Right cardiac atrium (tissue), 5 donors: ENCODE measurements at regions not wholly inside any gene's neighbourhood (a gene's known extent, or its start where the extent isn't known, plus 50 kb on each side); places are given as distances from the start of the nearest gene placed in this dataset.

Experiments
- ATAC-seq, 2 donors: fragments of 200-7000 bp; cut with Tn5 transposase; one replicate each; pipeline versions ENCODE4 v1.8.0 to v1.9.1; 2020; ENCODE audit warnings: moderate library complexity in 2 of 2, mild to moderate bottlenecking in 1 of 2
- DNase-seq, 3 donors: peaks; one replicate each; pipeline ENCODE4 v3.0.0-alpha.2; 2020
- H3K27ac ChIP-seq: one replicate; pipeline ENCODE4 v1.5.1; 2013; ENCODE audit warnings: mild to moderate bottlenecking, low read length, control low read depth, moderate library complexity
- H3K27me3 ChIP-seq: one replicate; pipeline ENCODE4 v1.6.1; 2013; ENCODE audit not compliant: control insufficient read depth, insufficient read depth
- H3K4me1 ChIP-seq: one replicate; pipeline ENCODE4 v1.6.1; 2013; ENCODE audit warnings: low read length; ENCODE audit not compliant: control insufficient read depth, insufficient read depth
- H3K4me3 ChIP-seq: one replicate; pipeline ENCODE4 v1.5.1; 2013; ENCODE audit warnings: low read length, control low read depth
- H3K9me3 ChIP-seq: one replicate; pipeline ENCODE4 v1.6.1; 2013; ENCODE audit warnings: low read length; ENCODE audit not compliant: control insufficient read depth
- WGBS: extraction: QIAGEN DNeasy Blood & Tissue Kit; methylation state at CpG from one replicate; pipeline ENCODE4 v1.1.7; 2013; 5-methylcytosine and 5-hydroxymethylcytosine counted together
- intact Hi-C, 4 donors: fragments of 100-400 bp; cut with DNase I; formaldehyde crosslinking; loops; one replicate each; pipeline versions ENCODE4 v1.11.0 to v1.14.0; 2022 to 2023
- donor health status: healthy with polysubstance abuse.
- donor health status: DM: no; HTN: yes; CAD: no.
- donor health status: DM: no; HTN: no; CAD: no.
- donor health status: DM: no; HTN: yes; CAD: no; lungs with severe emphysema.
- donor health status: DM: yes; HTN: yes; CAD: no.

DNA sequence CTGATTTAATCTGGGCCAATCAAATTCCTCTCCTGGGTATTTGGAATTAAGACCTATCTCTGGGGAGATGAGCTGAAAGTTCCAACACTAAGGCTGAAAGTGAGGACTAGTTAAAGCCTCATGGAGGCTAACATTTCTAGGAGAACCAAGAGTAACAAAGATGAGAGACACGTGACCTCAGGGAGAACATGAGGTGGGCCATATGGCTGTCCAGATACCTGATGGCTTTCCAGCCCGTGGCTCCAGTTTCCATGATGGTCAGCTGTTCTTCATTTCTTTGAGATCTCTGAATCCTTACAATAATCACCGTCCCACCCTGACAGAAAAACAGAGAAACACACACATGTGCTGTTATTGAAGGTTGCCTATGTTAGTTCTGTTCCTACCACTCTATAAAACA lies 66.1 kb downstream of the LEPR start:
- 94% methylated on average over 3 of the region's 3 CpGs for WGBS
- no peak for ATAC-seq
- intact Hi-C loops: no loop called here
- Histone ChIP-seq H3K4me3 (no peak overlapping the region), H3K4me1 (no peaks in the 10 kb centered on the region), H3K27me3 (no peaks in the 10 kb centered on the region), H3K27ac (no peak overlapping the region), H3K9me3 (no peaks in the 10 kb centered on the region)
- no peak for DNase-seq

DNA sequence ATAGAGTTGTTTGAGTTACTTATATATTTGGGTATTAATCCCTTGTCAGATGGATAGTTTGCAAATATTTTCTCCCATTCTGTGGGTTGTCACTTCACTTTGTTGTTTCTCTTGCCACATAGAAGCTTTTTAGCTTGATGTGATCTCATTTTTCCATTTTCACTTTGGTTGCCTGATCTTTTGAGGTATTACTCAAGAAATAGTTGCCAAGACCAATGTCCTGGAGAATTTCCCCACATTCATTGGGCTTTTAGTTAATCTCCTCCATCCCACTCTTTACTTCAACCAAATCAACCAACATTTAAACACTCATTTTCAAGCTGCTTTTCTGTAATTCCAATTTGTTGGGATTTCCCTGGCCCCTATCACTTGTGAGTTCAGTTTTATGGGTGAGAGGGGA lies 69.0 kb downstream of the LEPR start:
- Histone ChIP-seq H3K9me3 (no peaks in the 10 kb centered on the region), H3K27ac (no peak overlapping the region), H3K27me3 (no peaks in the 10 kb centered on the region), H3K4me3 (no peak overlapping the region), H3K4me1 (no peaks in the 10 kb centered on the region)
- no peak for DNase-seq
- intact Hi-C loops: no loop called here
- no peak for ATAC-seq

DNA sequence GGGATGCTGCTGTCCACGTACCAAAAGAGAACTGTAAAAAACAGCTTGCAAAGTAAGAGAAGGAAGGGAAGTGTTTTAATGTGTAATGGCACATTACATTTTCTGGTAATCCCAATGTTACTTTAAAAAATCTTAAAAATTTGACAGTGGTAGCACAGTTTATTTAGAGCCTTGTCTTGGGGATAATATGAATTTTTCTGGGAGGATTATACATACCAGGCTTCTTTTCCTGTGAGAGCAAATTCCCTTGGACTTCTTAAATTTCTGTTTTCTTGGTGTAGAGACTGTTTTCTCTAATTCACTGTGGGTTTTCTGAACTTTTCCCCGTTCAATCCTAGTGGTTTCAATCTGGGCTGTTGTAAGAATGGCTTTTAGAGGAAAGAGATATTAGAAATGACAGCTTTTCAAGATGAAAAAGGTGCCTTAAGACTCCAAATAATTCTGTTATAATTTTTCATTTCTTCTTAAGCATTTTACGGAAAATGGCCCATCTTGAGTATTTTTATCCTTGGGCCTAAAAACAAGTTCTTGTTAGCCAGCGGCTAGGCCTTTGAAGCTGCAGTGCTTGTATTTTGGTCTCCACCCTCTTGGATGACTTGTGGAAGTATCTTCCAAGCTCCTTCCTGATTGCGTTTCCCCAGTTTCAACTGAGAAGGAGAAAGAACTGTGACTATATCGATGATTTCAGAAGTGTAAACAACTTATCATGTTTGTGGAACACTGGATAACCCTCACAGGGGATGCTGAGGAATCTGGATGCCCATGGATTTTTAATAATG lies 70.0 kb downstream of the LEPR start:
- ATAC-seq (no peak), DNase-seq (peak in 1 of 3 donors; percentile 32)
- 76% methylated on average over 6 of the region's 6 CpGs for WGBS
- Histone ChIP-seq H3K4me3 (no peak overlapping the region), H3K4me1 (no peaks in the 10 kb centered on the region), H3K9me3 (no peaks in the 10 kb centered on the region), H3K27ac (no peak overlapping the region), H3K27me3 (no peaks in the 10 kb centered on the region)
- intact Hi-C loops: no loop called here

DNA sequence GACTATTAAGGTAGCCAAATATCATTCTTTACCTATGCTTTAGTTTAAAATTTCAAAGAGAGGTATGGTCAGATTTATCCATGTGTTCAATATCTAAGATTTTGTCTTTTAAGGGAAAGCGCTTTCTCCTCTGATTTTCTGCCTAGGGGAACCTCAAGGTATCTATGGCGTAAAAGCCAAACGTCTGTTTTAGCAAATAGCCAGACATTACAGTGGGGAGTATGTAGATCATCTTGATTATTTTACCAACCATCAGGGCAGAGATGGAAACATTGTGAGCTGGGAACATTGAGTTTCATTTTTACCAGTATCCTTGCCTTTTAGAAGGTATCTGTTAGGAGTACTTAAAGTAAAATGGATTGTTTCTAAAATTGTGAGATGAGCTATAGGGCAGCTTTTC lies 71.0 kb downstream of the LEPR start:
- 65% methylated on average over 3 of the region's 3 CpGs for WGBS
- no peaks in the 10 kb centered on the region for H3K27me3 ChIP-seq

DNA sequence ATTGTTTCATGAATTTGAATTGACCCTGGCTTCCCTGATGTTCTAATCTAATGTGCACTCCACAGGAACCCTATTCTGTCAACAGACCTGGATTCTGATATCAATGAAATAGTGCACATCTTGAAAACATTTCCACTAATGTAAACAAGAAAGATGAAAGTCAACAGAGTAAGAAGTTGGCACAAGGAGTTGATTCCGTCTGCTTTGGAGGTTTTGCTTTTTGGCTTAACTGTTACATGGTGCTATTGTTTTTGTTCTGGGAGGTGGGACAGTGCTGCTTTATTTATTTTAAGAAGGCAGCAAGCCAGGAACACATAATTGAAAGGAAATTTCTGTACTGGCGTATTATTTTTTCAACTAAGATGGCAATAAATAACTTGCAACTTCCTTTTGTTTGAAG lies 73.3 kb downstream of the LEPR start:
- Histone ChIP-seq H3K4me3 (no peak overlapping the region), H3K27me3 (no peaks in the 10 kb centered on the region), H3K27ac (no peak overlapping the region), H3K4me1 (no peaks in the 10 kb centered on the region), H3K9me3 (no peaks in the 10 kb centered on the region)
- ATAC-seq (peak; percentile 45 to 86), DNase-seq (no peak)
- 53% methylated on average over 2 of the region's 2 CpGs for WGBS
- intact Hi-C loops: no loop called here

More for the DNA sequence above, 71.0 kb downstream of the LEPR start:
- no peak overlapping the region for H3K4me3 ChIP-seq
- no peak for ATAC-seq
- no peaks in the 10 kb centered on the region for H3K4me1 ChIP-seq
- no peaks in the 10 kb centered on the region for H3K9me3 ChIP-seq
- no peak for DNase-seq
- H3K27ac ChIP-seq: no peak overlapping the region
- intact Hi-C loops: no loop called here

DNA sequence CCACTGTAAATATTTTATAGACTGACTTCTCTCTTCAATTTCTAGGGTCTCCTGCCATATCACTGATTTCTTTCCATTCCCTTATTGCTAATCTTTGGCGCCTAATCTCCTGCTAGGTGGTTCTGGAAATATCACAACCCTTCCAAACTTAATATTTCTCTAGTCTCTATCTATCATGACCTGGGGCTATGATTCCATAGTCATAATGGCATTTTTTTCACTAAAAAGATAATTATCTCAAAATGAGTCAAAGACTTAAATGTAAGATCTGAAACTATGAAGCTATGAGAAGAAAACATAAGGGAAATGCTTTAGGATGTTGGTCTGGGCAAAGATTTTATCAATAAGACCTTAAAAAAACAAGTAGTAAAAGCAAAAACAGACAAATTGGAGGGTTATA lies 74.2 kb downstream of the LEPR start:
- H3K27ac ChIP-seq: no peak overlapping the region
- H3K4me3 ChIP-seq: no peak overlapping the region
- H3K27me3 ChIP-seq: no peaks in the 10 kb centered on the region
- no peaks in the 10 kb centered on the region for H3K4me1 ChIP-seq
- WGBS: 91% methylated on average over 1 of the region's 1 CpG
- intact Hi-C loops: no loop called here
- ATAC-seq (no peak), DNase-seq (no peak)
- no peaks in the 10 kb centered on the region for H3K9me3 ChIP-seq

DNA sequence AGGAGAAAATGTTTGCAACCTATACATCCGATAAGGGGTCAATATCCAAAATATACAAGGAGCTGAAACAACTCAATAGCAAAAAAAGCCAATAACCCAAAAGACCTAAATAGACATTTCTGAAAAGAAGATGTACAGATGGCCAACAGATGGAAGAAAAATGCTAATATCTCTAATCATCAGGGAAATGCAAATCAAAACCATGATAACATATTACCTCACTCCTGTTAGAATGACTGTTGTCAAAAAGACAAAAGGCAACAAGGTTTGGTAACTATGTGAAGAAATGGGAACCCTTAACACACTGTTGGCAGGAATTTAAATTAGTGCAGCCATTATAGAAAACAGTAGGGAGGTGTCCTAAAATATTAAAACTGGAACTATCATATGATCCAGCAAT lies 74.7 kb downstream of the LEPR start:
- WGBS: 94% methylated on average over 1 of the region's 1 CpG
- H3K27ac ChIP-seq: no peak overlapping the region
- intact Hi-C loops: no loop called here
- no peaks in the 10 kb centered on the region for H3K4me1 ChIP-seq
- no peak overlapping the region for H3K4me3 ChIP-seq
- no peaks in the 10 kb centered on the region for H3K27me3 ChIP-seq
- ATAC-seq (no peak), DNase-seq (no peak)
- no peaks in the 10 kb centered on the region for H3K9me3 ChIP-seq

DNA sequence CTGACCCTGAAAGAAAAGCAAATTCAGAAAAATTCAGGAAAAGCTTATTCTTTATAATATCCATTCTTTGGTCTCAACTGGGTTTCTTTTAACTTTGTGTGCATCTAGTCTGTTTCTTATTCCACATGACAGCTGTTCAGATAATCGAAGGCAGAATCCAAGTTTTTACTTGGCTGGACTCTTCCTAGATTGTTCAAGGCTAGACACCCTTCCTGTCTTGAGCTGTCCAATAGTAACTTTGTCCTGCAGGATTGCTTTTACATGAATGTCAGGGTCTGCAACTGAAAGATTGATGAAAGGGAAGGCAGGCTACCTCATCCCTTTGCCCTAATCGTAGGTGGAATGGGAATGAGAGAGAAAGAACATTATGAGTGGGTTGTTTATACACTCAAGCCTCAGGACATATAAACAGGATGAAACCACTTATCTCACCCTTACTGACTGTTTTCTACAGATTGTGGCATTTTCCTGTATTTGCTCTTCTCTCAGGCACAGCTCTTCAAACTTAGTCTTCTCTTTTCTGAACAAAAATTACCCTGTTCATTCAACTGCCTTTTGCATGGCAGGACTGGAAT lies 76.9 kb downstream of the LEPR start:
- no peaks in the 10 kb centered on the region for H3K4me1 ChIP-seq
- intact Hi-C loops: no loop called here
- WGBS: 27% methylated on average over 2 of the region's 2 CpGs
- DNase-seq (no peak), ATAC-seq (peak in 1 of 2 donors; percentile 54)
- no peaks in the 10 kb centered on the region for H3K9me3 ChIP-seq
- H3K27ac ChIP-seq: no peak overlapping the region
- no peak overlapping the region for H3K4me3 ChIP-seq
- H3K27me3 ChIP-seq: no peaks in the 10 kb centered on the region

DNA sequence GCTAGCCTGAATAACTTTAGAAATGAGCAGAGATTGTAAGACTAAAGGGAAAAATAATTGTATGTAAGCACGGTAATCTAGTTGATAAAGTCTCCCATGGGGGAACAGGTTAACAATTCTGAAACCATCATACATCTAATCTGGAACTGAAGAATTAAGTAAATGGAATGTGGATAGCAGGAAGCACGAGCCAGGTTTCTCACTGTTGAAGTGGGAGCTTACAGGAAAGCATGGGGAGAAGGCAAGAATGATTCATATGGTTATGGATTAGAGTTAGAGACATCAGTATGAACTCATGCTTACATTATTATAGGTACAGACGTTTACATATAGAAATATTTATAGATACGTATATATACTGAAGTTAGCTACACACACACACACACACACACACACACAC lies 83.0 kb downstream of the LEPR start:
- Histone ChIP-seq H3K27ac (no peak overlapping the region), H3K4me3 (no peak overlapping the region), H3K9me3 (no peaks in the 10 kb centered on the region), H3K4me1 (no peaks in the 10 kb centered on the region), H3K27me3 (no peaks in the 10 kb centered on the region)
- DNase-seq: no peak
- no peak for ATAC-seq
- intact Hi-C loops: no loop called here
- 41% methylated on average over 4 of the region's 4 CpGs for WGBS

DNA sequence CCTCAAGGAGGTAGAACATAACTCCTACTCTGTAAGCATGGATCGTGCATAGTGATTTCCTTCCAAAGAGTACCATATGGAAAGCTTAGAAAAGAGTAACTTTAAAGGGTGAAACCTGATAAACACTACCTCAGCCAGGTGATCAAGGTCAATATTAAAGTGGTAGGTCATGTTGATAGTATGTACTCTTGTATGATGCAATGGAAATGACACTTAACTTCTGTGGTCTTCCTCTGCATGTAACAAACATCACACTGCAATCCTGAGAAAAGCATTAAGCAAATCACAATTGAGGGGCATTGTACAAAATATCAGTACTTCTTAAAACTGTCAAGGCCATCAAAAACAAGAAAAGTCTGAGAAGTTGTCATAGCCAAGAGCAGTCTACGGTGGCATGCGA lies 83.8 kb downstream of the LEPR start:
- H3K27ac ChIP-seq: no peak overlapping the region
- no peak overlapping the region for H3K4me3 ChIP-seq
- no peaks in the 10 kb centered on the region for H3K27me3 ChIP-seq
- ATAC-seq: no peak
- no peaks in the 10 kb centered on the region for H3K9me3 ChIP-seq
- DNase-seq: no peak
- 97% methylated on average over 3 of the region's 3 CpGs for WGBS
- intact Hi-C loops: no loop called here
- H3K4me1 ChIP-seq: no peaks in the 10 kb centered on the region

DNA sequence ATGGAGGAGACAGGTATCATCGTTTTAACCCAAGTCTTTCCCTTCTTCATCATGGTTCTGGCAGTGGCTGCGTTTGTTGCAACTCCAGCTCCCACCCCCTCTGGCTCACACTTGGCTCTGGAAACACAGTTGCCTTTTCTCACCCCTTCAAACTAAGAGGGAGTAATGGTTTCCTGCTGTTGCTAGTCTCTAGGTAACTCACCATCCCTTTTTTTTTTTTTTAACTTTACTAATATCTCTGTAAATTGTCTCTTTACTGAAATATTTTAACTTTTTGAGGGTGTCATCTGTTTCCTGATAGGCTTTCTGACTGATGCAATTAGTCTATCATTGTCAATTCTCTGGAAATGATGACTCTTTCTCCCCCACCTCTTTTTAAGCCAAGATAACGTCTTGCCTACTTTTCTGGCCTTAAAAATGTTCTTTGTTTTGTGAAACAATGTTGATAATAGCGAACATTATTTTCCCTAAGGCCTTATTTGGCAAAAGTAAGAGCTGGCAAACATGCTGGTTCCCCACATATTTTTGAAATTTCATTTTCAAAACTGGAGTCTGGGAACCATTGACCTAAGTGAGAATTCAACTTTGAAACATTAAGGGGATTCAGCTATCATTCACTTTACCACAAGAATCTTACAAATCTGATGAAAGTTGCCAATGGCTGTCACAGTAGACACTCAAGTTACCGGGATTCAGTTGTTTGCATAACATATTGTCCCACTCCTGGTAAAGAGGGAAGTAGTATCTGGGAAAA lies 85.3 kb downstream of the LEPR start:
- 44% methylated on average over 5 of the region's 5 CpGs for WGBS
- no peak for ATAC-seq
- Histone ChIP-seq H3K4me3 (no peak overlapping the region), H3K27ac (no peak overlapping the region), H3K27me3 (no peaks in the 10 kb centered on the region), H3K9me3 (no peaks in the 10 kb centered on the region), H3K4me1 (no peaks in the 10 kb centered on the region)
- peak in 1 of 3 donors; percentile 31 for DNase-seq
- intact Hi-C loops: no loop called here
